Jurkat, Clone E6-1 (cell line): ENCODE measurements at regions not wholly inside any gene's neighbourhood (a gene's known extent, or its start where the extent isn't known, plus 50 kb on each side); places are given as distances from the start of the nearest gene placed in this dataset.

ENCODE experiments used
- DNase-seq: peaks from one replicate; pipeline ENCODE4 v3.0.0-alpha.2; 2011; ENCODE audit warnings: low read depth, low spot score
- H3K4me3 ChIP-seq: 2 replicates; pipeline ENCODE4 v1.5.1; 2011; ENCODE audit warnings: mild to moderate bottlenecking, low read length, control low read depth, moderate library complexity

DNA sequence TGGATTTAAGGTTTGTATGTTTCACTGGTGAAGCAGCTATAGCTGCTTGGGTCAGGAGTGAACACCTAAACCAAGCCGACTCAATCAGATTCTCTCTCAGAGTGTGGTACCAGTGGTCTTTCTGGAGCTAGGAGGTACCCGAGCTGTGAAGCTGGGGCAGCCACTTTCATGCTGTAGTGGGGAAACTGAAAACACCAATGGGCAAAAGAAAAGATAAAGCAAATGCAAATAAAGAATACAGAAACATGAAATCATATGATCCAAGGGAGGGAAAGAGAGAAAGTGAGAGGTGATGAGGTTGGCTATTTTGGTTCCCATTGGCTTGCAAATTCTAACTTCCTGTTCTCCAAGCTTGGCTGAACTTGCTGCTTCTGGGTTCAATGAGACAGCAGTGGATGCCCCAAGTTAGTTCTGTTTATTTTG lies 212.3 kb upstream of the CFAP20DC start:
- no peak overlapping the region for H3K4me3 ChIP-seq
- DNase-seq = no peak

DNA sequence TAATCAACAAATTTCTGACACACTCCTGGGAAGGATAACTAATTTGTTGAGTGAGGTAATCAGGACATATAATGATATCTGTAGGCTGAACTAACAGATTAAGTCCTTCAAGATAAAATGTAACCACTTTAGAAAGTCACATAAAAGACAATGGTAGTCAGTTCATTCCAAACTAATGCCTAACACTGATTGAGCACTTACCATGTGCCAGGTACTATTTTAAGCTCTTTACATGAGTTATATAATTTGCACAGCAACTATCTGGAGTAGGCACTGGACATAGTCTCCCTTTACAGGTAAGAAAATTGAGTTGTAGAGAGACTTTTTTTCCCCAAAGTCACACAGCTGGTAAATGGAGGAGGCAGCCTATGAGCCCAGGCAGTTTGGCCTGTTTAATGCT lies 211.2 kb upstream of the CFAP20DC start:
- DNase-seq = no peak
- H3K4me3 ChIP-seq = no peak overlapping the region

DNA sequence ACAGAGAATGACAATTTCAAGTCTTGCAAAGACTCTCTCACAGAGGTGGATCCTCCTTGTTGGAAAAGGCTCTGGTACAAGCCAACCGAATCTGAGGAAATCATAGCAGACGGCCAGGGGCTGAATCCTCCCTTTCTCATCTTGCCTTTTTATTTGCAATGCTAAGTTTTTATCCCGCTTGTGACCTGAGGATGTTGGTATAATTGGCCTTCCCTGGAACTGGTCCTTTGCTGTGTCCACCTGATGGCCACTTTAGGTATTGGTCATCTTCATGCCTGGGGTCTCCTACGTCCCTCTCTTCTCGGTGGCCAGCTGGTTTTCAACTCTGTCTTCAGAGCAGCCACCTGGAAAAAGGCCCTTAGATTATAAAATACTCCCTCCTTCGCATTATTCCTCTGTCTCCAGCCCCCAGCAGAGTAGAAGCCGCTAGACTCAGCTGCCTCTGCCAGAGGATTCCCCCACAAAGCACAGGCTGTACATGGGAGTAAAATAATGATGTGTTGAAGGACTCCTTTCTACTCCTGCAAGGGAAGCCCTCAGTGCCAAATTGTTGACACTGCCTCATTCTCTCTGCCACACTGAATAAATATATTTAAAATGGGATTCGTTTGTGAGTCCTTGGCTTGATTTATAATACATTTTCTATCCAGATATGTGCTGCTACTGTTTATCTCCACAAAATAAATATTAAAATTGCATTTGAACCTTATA lies 208.9 kb upstream of the CFAP20DC start:
- DNase-seq = no peak
- H3K4me3 ChIP-seq = no peak overlapping the region

DNA sequence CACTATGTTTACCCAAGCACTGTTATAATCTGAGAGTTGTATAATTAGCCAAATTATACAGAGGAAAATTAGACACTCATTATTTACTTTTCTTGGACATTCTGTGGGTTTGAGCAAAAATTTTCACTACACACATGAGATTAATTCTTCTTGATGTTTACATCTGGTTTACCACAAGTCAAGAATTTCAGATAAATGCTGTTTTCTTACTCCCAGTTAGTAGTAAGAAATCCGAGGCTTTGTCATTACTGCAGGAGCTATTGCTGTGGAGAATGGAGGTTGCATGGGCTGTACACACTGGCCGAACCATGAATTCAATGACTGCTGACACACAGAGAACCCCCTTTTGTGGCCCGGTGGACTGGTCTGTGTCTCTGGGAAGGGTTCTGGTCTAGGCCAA lies 207.7 kb upstream of the CFAP20DC start:
- DNase-seq = no peak
- no peak overlapping the region for H3K4me3 ChIP-seq

DNA sequence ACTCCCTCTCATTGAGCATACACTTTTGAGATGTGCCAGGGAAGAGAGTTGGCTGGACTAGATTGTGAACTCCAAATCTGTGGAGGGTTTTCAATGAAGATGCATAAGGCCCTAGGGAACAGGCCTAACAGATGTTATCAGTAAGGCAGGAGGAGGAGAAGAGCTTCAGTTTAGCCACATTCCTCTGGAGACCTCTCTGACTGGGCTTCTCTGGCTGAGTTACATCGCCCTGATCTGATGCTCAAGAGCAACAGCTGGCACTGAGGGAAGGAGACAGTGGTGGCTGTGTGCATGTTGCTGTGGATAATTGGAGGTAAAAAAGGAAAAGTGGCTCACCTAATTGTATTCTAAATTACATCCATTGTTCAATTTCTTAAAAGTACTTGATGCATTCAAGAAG lies 206.4 kb upstream of the CFAP20DC start:
- no peak overlapping the region for H3K4me3 ChIP-seq
- no peak for DNase-seq

DNA sequence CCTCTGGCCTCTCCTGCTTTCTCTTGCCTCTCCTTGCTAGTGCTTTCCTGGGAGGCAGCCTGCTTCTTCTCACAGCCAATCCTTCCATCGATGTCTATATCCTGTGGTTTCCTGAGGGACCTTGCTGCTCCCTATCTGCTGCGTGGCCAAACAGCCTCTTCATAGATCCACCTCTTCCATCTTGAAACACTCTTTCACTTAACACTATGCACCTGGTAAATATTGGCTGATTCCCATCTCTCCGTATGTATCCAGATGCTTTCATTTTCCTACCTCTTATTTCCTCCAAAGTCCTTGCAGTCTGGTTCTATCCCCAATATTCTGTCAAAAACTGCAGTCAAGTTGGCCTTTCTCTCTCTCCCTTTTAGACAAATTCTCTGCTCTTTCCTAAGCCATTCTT lies 205.2 kb upstream of the CFAP20DC start:
- no peak for DNase-seq
- H3K4me3 ChIP-seq = no peak overlapping the region

DNA sequence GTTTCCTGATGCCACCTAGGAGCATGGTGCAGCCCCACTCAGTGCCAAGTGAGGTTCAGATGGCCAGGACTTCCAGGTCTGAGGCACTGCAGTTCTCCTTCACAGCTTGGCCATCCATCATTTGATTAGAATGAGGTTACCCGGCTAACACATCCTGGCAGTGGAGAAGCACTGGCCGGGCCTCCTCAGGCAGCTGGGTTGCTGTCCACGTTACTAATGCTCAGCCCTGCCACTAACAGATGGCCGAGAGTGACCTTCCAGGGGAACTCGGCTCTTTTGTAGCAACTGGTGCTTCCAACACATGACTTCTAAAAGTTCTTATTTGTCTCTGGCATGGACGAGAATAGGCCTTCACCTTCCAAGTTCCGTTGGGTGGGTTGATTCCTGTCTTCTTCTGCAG lies 204.6 kb upstream of the CFAP20DC start:
- no peak for DNase-seq
- no peak overlapping the region for H3K4me3 ChIP-seq

DNA sequence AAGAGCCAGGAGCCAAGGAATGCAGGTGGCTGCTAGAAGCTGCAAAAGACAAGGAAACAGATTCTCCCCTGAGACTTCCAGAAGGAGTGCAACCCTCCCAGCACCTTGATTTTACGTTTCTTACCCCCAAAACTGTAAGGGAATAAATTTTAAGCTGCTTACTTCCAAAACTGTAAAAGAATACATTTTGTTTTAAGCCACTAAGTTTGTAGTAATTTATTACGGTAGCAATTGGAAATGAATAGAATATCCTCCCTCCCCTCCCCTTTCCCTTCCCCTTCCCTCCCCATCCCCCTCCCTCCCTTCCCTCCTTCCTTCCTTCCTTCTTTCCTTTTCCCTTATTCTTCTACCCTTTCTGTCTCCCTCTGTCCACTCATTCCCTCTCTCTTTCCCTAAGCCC lies 203.7 kb upstream of the CFAP20DC start:
- DNase-seq = no peak
- no peak overlapping the region for H3K4me3 ChIP-seq

DNA sequence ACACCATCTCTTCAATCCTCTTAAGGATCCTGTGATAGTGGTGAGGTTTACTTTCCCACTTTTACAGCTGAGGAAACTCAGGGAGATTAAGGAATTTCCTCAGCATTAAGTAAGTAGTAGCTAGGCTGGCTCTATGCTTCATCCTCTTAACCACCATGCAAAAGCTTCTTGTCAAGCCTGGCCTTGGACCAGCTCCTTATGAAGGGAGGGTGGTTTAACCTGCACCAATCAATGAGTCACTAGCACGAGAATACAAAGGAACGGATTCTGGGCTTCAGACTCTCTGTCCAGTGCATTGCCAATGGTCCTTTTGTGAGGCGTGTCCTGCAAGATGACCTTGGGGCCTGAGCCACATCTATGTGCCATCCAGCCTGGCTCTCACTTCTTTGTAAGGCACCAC lies 202.0 kb upstream of the CFAP20DC start:
- no peak overlapping the region for H3K4me3 ChIP-seq
- DNase-seq = no peak

DNA sequence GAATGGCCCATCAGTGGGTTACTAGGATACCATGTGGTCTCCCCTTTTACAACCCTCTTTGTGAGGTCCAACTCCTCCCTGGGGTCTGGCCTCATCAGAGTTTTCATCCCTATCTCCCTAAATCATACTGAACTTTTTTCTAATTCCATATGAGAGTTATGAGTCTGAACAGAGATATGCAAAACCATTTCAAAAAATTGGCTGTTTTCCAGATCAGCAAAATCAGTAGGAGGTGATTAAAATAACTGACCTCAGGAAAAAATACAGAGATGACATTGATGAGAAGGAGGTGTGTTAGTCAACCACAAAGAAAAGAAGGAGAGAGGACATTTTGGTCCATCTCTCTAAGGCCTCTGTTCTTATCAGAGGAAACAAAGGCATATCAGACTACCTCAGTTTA lies 200.8 kb upstream of the CFAP20DC start:
- H3K4me3 ChIP-seq = no peak overlapping the region

DNA sequence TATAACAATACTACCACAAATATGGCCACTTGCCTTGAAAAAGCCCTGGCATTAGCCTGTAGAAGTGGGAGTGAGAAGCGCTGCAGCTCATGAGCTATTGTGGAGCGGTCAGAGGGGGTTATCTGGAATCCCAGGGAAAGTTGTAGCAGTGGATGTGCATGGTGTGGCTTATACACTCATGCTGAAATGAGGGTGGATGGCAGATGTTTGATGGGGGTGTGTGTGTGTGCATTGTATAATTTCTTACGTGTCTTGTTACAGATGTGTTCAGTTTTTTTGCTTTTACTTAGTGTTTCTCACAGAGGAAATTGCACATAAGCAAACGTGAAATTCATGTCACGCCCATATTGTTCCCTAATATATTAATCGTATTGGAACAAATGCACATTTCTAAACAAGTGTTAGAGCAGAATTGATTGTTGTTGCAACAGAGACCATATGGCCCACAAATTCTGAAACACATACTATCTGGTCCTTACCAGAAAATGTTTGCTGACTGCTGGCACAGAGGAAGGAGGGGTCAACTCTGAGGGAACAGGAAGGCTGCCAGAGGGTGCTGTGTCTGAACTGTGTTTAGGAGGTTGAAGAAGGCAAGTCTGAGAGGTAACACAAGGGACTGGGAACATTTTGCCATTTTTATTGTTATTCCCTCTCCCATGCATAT lies 200.0 kb upstream of the CFAP20DC start:
- DNase-seq = no peak
- no peak overlapping the region for H3K4me3 ChIP-seq

More for the DNA sequence above, 200.8 kb upstream of the CFAP20DC start:
- DNase-seq = no peak

DNA sequence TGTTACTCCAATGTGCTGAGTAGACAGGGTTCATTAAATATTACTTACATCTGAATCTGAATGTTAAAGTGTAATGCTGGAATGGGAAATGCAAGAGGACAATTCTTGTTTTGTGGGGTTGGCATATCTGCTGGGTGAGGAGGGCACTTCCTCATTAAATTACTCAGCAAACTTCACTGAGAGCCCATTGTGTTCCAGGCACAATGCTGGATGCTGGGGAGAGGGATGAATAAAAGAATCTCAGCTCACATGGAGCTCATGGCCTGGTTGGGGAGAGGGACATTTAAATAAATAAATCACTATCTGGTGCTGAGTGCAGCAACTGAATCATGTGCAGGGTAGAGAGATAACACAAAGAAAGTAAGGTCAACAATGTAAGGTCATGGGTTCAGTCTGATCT lies 199.2 kb upstream of the CFAP20DC start:
- no peak for DNase-seq
- no peak overlapping the region for H3K4me3 ChIP-seq

DNA sequence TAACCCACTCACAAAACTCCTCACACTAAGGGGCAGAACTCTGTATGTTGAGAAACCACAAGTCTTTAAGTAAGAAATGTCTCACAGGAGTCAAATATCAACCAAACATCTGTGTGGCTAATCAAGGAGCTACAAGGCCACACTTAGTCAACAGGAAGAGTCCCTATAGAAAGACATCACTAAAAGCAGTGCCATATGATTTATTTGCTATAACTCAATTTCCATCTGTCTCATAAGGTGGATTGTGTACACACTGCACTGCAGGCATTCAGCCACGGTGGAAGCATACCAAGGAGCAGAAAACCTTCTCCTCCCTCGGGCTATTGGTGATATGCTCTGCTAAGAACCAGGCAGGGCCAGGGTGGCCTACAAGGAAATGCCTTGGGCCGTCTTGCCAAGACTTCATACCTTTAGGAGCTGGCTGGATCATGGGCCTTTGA lies 197.6 kb upstream of the CFAP20DC start:
- no peak for DNase-seq
- H3K4me3 ChIP-seq = no peak overlapping the region

DNA sequence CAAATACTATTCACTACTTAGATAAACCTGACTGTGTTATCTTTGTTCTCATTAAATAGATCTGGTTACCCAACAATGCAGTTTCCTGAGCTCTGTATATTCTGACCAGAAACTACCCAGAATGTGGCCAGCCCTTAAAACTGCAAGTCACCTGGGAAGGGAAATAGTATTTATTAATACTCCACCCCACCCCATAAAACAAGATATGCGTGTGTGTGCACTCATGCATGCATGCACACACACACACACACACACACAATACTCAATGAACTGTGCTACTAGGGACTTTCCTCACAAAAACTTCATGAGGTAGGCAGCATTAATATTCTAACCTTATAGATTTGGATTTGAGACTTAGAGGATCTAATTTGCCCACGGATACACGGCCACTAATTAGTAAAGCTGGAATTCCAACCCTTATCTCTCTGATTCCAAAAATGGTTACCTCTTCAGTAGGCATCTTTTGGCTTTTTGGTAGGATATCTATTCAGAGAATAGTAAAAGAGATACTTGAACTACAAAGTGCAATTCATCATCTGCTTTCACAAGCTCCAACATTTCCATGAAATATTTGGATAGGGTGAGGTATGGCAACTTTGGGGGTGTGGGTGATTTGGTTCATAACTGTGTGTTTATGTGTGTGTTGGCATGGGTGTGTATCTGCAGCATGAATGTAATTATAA lies 197.0 kb upstream of the CFAP20DC start:
- DNase-seq = no peak

DNA sequence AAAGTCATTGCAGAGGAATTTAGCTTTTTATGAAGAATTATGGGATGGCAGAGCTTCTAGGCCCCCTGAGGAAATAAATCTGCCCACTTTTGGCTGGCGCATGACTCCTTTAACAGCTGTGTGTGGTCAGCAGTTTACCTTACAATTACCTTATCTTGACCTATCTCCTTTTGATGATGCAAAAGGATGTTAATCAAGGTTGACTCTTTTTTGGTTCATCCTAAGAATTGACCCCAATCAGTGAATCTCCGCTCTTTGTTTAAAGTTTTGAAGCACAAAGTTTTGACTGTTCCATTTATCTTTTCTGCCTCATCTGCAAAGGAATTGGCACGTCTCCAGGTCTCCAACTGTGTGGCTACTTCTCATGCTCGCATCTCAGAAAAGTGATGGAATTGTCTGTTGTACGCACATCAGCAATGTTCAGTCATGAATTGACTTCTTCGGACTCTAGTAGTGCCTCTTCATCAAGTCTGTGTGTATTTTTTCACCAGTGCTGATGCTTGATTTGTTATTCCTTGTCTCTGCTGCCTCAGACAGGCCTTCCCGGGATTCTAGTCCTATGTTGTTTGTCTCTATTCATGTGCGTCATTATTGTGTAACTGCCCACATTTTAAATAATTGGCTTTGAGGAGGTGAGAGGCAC lies 196.2 kb upstream of the CFAP20DC start:
- DNase-seq = no peak
- no peak overlapping the region for H3K4me3 ChIP-seq

More for the DNA sequence above, 197.0 kb upstream of the CFAP20DC start:
- H3K4me3 ChIP-seq = no peak overlapping the region

DNA sequence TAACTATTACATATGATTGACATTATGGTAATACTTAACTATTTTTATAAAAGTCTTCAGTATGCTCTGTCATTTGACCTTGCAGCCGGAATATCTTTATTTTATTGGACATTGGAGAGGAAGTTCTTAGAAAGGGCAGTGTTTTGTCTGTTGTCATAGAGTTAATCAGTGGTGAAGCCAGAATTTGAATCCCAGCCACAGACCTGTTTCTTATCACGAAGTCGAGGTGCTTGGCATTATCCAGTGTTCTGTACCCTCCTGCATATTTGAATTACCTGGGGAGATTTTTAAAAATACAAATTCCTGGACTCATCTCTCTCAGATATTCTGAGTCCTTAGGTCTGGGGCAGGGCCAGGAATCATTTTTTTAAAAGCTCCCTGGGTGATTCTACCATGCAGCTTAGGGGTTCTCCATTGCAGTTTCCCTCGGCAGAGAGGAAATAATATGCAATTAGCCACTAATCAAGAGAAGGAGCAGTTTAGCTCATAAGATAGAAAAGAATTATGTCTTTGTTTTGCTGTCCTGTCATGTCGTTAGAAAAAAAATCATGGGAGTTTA lies 195.6 kb upstream of the CFAP20DC start:
- DNase-seq = no peak
- no peak overlapping the region for H3K4me3 ChIP-seq

DNA sequence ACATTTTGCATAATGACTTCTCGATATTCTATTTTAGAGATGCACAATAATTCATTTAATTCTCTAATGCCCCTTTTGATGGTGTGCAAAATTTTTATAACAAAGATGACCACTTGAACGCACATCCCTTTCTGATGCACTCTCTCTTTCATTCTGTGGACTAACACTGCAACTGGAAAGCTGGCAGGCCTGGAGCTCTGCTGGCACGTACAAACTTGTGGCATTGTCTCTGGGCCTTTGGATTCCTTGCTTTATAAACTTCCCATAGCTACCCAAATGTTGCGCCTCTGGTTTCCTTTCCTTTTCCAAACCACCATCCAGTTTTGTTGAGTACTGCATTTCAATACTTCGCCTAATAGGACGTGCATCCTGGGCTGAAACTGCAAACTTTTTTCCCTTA lies 194.5 kb upstream of the CFAP20DC start:
- DNase-seq = no peak
- H3K4me3 ChIP-seq = no peak overlapping the region

DNA sequence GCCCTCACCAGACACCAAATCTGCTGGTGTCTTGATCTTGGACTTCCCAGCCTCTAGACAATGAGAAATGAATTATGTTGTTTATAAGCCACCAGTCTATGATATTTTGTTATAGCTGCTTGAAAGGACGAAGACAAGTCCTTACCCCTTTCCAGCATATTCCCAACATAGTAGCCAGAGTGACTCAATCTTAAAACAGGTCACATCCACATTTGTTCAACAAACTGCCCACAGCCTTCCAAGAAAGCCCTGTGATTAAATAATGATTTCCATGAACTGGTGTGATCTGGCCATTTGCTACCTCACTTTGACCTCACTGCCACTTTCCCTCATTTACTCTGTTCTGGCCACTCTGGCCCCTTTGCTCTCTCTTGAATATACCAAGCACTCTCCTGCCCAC lies 193.7 kb upstream of the CFAP20DC start:
- no peak for DNase-seq
- H3K4me3 ChIP-seq = no peak overlapping the region

DNA sequence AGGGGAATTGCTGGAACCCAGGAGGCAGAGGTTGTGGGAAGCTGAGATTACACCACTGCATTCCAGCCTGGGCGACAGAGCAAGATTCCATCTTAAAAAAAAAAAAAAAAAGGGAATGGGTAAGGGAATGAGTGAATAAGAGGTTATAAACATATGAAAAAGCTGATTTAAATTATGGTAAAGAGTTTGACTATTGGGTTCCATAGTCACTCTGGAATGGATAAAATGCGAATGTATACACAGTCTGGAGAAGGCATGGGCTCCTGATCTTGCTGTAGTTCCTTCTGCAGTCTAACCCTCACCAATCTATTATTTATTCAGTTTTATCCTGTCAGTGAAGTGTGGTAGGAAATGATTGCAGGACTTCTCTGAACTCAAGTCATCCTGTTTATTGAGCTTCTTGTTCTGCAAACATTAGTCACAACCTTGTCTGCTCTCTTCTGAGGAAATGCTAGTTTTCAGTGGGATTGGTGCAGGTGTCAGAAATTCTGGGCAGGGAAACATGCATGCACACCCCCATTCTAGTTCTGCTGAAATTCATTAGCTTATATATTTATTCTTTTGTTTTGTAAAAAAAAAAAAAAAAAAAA lies 190.9 kb upstream of the CFAP20DC start:
- no peak overlapping the region for H3K4me3 ChIP-seq
- no peak for DNase-seq
